22Rv1 (cell line): ENCODE measurements at regions not wholly inside any gene's neighbourhood (a gene's known extent, or its start where the extent isn't known, plus 50 kb on each side); places are given as distances from the start of the nearest gene placed in this dataset.

ENCODE experiments used
- CTCF ChIP-seq: fragments of 450-650 bp; IDR thresholded peaks from 2 replicates; pipeline ENCODE4 v1.5.1; 2017; ENCODE audit warnings: mild to moderate bottlenecking
- ZFX ChIP-seq: fragments of 450-650 bp; IDR thresholded peaks from 2 replicates; pipeline ENCODE4 v1.6.1; 2017; ENCODE audit warnings: antibody characterized with exemption, borderline replicate concordance

GRCh38 chr3:135564696-135565095 lies 400.8 kb upstream of the PPP2R3A start:
- TF ChIP-seq CTCF: no peak
- TF ChIP-seq ZFX: no peak
